ENCODE measurements at regions not wholly inside any gene's neighbourhood (a gene's known extent, or its start where the extent isn't known, plus 50 kb on each side); places are given as distances from the start of the nearest gene placed in this dataset.

DNA sequence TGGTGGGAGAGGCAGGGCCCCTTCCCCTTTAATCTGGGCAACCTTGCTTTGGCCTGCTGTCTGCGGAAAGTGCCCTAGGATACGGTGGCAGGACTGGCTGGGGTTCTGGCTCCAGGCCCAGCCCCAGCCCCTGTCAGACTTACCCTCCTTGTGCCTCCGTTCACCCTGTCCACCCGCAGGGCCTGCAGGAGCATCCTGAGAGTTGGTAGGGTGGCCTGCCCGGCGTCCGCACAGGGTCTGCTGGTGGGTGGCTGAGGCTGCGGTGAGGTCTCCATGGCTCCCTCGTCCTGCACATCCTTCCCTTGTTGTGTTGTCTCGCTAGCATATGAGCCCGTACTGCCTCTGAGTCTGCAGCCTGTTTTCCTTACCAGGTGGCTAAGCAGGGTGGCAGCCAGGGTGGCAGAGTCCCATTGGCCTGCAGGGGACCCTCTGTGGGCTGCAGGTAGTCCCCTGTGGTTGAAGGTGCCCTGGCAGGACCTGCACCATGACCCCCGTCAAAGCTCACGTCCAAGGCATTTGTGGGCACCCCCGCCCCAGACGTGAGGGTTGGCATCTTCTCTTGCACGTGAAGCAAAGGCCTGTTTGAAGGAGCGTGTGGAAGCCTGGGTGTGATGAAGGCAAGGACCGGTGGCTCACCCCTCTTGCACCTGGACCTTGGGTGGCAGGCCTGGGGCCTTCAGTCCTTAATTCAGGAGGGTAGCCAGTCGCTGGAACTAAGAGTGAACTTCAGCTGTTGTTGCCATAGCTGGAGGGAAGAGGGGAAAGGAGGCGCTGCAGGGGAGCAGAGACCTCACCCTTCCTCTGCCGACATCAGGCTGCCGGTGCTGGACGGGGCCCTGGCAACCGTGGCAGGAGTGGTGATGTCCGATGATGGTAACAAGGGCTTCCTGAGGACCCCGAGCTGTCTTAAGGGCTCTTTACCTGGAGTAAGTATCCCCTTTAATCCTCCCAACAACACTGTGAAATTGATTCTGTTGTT is 293.7 kb downstream of the SEC14L1 start:
- TF ChIP-seq, protein P1, sequence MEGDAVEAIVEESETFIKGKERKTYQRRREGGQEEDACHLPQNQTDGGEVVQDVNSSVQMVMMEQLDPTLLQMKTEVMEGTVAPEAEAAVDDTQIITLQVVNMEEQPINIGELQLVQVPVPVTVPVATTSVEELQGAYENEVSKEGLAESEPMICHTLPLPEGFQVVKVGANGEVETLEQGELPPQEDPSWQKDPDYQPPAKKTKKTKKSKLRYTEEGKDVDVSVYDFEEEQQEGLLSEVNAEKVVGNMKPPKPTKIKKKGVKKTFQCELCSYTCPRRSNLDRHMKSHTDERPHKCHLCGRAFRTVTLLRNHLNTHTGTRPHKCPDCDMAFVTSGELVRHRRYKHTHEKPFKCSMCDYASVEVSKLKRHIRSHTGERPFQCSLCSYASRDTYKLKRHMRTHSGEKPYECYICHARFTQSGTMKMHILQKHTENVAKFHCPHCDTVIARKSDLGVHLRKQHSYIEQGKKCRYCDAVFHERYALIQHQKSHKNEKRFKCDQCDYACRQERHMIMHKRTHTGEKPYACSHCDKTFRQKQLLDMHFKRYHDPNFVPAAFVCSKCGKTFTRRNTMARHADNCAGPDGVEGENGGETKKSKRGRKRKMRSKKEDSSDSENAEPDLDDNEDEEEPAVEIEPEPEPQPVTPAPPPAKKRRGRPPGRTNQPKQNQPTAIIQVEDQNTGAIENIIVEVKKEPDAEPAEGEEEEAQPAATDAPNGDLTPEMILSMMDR (conservative IDR thresholded peaks at IDR 0.05) = no peak
- TF ChIP-seq ZFX (IDR thresholded peaks at IDR 0.05) = no peak

All from C4-2B (cell line).